ENCODE measurements at regions not wholly inside any gene's neighbourhood (a gene's known extent, or its start where the extent isn't known, plus 50 kb on each side); places are given as distances from the start of the nearest gene placed in this dataset.

- H4K20me1 ChIP-seq, result no peaks in the 10 kb centered on the region
- H3K27ac ChIP-seq, result no peak overlapping the region
- no peak overlapping the region for H3K4me2 ChIP-seq
- H3K4me3 ChIP-seq, result no peak overlapping the region
- no peaks in the 10 kb centered on the region for H3K36me3 ChIP-seq
- H3K9me3 ChIP-seq, result no peaks in the 10 kb centered on the region
- 0 out of 2 replicates have a peak, but pooled peaks cover 5% of the 10 kb centered on the region for H3K27me3 ChIP-seq
- TF ChIP-seq Cebpa-rat (IDR thresholded peaks at IDR 0.05), result no peak
- H3K4me1 ChIP-seq, result peaks cover 13% of the 10 kb centered on the region
- H3K9ac ChIP-seq, result no peak overlapping the region
Measured at GRCh38 chr9:95776176-95776575, 99.3 kb upstream of the ERCC6L2 start.

GRCh38 chr9:95775191-95775590, 100.3 kb upstream of the ERCC6L2 start:
- no peak for TF ChIP-seq Cebpa-rat (IDR thresholded peaks at IDR 0.05)
- Histone ChIP-seq H3K27ac (no peak overlapping the region), H3K36me3 (no peaks in the 10 kb centered on the region), H3K4me2 (no peak overlapping the region), H4K20me1 (no peaks in the 10 kb centered on the region), H3K9me3 (no peaks in the 10 kb centered on the region), H3K4me3 (no peak overlapping the region), H3K27me3 (0 out of 2 replicates have a peak, but pooled peaks cover 5% of the 10 kb centered on the region), H3K9ac (no peak overlapping the region), H3K4me1 (peaks cover 23% of the 10 kb centered on the region)

- H3K4me1 ChIP-seq, result peaks cover 23% of the 10 kb centered on the region
- H3K27ac ChIP-seq, result no peak overlapping the region
- H3K4me2 ChIP-seq, result no peak overlapping the region
- H3K9ac ChIP-seq, result no peak overlapping the region
- H3K9me3 ChIP-seq, result no peaks in the 10 kb centered on the region
- H3K4me3 ChIP-seq, result no peak overlapping the region
- no peaks in the 10 kb centered on the region for H3K36me3 ChIP-seq
- no peak for TF ChIP-seq Cebpa-rat (IDR thresholded peaks at IDR 0.05)
- 0 out of 2 replicates have a peak, but pooled peaks cover 5% of the 10 kb centered on the region for H3K27me3 ChIP-seq
- H4K20me1 ChIP-seq, result no peaks in the 10 kb centered on the region
Measured at GRCh38 chr9:95773053-95773418, 102.5 kb upstream of the ERCC6L2 start.

DNA sequence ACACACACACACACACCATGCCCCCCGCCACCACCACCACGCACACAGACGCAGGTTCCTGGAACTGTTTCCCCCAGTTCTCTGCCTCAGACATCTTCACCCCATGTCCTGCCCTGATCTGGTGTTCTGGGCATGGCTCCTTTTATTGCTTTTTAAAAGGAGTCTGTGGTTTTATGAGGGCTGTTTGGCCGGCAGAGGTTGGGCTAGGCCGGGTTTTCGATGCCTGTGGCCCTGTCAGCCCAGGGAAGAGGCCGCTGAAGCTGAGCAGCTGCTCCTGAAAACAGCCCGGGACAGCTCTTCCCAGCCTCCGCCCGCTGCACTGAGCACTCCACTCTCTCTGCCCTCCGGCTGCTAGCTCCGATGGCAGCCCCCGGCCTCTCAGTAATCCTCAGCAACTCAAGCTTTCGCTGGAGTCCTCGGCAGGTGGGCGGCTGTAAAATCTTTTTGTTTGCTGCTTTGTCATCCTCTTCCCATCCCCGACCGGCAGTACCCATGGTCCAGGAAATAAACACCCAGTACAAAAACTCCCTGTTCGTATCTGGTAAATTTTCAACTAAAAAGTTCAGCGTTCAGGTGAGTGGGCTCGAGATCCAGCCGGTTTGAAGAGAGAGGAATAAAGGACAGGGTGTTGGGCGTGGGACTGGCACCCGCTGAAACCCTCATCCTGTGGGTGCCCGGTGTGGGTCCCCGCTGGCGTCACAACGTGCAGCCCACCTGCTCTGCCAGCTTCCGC, 103.0 kb upstream of the ERCC6L2 start:
- Histone ChIP-seq H3K27ac (no peak overlapping the region), H3K9me3 (no peaks in the 10 kb centered on the region), H3K4me3 (no peak overlapping the region), H3K27me3 (0 out of 2 replicates have a peak, but pooled peaks cover 5% of the 10 kb centered on the region), H3K9ac (no peak overlapping the region), H3K4me1 (peaks cover 21% of the 10 kb centered on the region), H3K36me3 (no peaks in the 10 kb centered on the region), H4K20me1 (no peaks in the 10 kb centered on the region), H3K4me2 (no peak overlapping the region)
- no peak for TF ChIP-seq Cebpa-rat (IDR thresholded peaks at IDR 0.05)

- H3K9ac ChIP-seq, result no peak overlapping the region
- no peaks in the 10 kb centered on the region for H4K20me1 ChIP-seq
- 0 out of 2 replicates have a peak, but pooled peaks cover 5% of the 10 kb centered on the region for H3K27me3 ChIP-seq
- H3K4me2 ChIP-seq, result no peak overlapping the region
- peaks cover 16% of the 10 kb centered on the region for H3K4me1 ChIP-seq
- TF ChIP-seq Cebpa-rat (IDR thresholded peaks at IDR 0.05), result no peak
- H3K36me3 ChIP-seq, result no peaks in the 10 kb centered on the region
- no peak overlapping the region for H3K27ac ChIP-seq
- H3K9me3 ChIP-seq, result no peaks in the 10 kb centered on the region
- no peak overlapping the region for H3K4me3 ChIP-seq
Measured at GRCh38 chr9:95771556-95772246, 103.8 kb upstream of the ERCC6L2 start.

DNA sequence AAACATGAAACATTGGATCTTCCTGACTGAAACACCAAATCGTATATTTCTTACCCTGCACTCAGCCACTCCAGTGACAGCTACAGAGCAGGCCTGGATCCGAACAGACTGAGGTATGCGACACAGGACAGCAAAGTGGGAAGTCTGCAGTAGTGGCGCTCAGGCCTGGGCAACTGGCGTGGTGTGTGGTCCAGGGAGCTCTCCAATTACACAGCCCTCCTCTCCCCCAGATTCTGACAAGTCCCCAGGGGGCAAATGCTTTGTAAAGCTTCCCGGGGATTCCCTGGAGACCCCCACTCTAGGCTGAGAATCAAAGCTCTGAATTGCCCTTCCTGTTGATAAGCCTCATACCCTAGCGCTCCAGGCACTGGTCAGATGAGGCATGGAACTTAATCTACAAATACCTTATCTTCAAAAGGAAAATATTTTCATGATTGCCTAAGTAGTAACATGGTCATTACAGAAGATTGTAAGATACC, 104.8 kb upstream of the ERCC6L2 start:
- no peaks in the 10 kb centered on the region for H4K20me1 ChIP-seq
- no peak for TF ChIP-seq Cebpa-rat (IDR thresholded peaks at IDR 0.05)
- H3K9me3 ChIP-seq, result no peaks in the 10 kb centered on the region
- H3K4me3 ChIP-seq, result no peak overlapping the region
- no peak overlapping the region for H3K27ac ChIP-seq
- no peak overlapping the region for H3K9ac ChIP-seq
- H3K4me1 ChIP-seq, result peaks cover 16% of the 10 kb centered on the region
- H3K27me3 ChIP-seq, result 0 out of 2 replicates have a peak, but pooled peaks cover 5% of the 10 kb centered on the region
- H3K36me3 ChIP-seq, result no peaks in the 10 kb centered on the region
- peak overlapping the region; percentile 48 for H3K4me2 ChIP-seq

GRCh38 chr9:95769909-95770433, 105.5 kb upstream of the ERCC6L2 start:
- no peaks in the 10 kb centered on the region for H3K9me3 ChIP-seq
- H3K36me3 ChIP-seq, result no peaks in the 10 kb centered on the region
- H4K20me1 ChIP-seq, result no peaks in the 10 kb centered on the region
- H3K4me2 ChIP-seq, result peak overlapping the region; percentile 48; the same call in 1 of the 2 replicates
- TF ChIP-seq Cebpa-rat (IDR thresholded peaks at IDR 0.05), result no peak
- H3K4me1 ChIP-seq, result peaks cover 16% of the 10 kb centered on the region
- 0 out of 2 replicates have a peak, but pooled peaks cover 5% of the 10 kb centered on the region for H3K27me3 ChIP-seq
- no peak overlapping the region for H3K4me3 ChIP-seq
- H3K9ac ChIP-seq, result no peak overlapping the region
- no peak overlapping the region for H3K27ac ChIP-seq

DNA sequence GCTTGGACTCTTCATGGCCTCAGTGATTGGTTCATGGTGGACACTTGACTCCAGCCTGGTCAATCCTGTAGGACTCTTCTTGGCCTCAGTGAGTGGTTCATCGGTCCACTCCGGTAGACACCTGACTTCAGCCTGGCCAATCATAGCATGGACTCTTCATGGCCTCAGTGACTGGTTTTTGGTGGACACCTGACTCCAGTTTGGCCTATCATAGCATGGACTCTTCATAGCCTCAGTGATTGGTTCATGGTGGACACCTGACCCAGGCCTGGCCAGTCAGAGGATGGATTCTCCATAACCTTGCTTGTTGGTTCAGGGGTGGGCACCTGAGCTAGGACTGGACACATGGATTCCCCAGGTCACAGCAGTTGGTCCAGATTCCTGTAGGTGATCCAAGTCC, 106.0 kb upstream of the ERCC6L2 start:
- Histone ChIP-seq H3K9me3 (no peaks in the 10 kb centered on the region), H3K36me3 (no peaks in the 10 kb centered on the region), H3K4me2 (no peak overlapping the region), H3K4me3 (no peak overlapping the region), H3K4me1 (peaks cover 16% of the 10 kb centered on the region), H4K20me1 (no peaks in the 10 kb centered on the region), H3K27ac (no peak overlapping the region), H3K27me3 (0 out of 2 replicates have a peak, but pooled peaks cover 5% of the 10 kb centered on the region), H3K9ac (no peak overlapping the region)
- TF ChIP-seq Cebpa-rat (IDR thresholded peaks at IDR 0.05), result no peak

GRCh38 chr9:95766906-95767305, 108.6 kb upstream of the ERCC6L2 start:
- Histone ChIP-seq H3K27me3 (0 out of 2 replicates have a peak, but pooled peaks cover 3% of the 10 kb centered on the region), H4K20me1 (no peaks in the 10 kb centered on the region), H3K4me2 (no peak overlapping the region), H3K36me3 (no peaks in the 10 kb centered on the region), H3K27ac (no peak overlapping the region), H3K4me3 (no peak overlapping the region), H3K4me1 (peaks cover 16% of the 10 kb centered on the region), H3K9me3 (no peaks in the 10 kb centered on the region), H3K9ac (no peak overlapping the region)
- TF ChIP-seq Cebpa-rat (IDR thresholded peaks at IDR 0.05), result no peak
